Kidney glomerular epithelial cell (primary cell): ENCODE measurements at regions not wholly inside any gene's neighbourhood (a gene's known extent, or its start where the extent isn't known, plus 50 kb on each side); places are given as distances from the start of the nearest gene placed in this dataset.
"Not testable (repeated sequence)": the region's sequence is repeated elsewhere in the genome, so short reads cannot be mapped to it uniquely, and the experiment has no call there.

ENCODE experiments used
- DNase-seq: peaks from one replicate; lab custom pipeline; 2025; lab: John Stamatoyannopoulos, UW

- DNase-seq, result no peak
Measured at GRCh38 chr6:122859676-122860075, 70.6 kb downstream of the SMPDL3A start.

GRCh38 chr6:122861594-122861993 lies 72.5 kb downstream of the SMPDL3A start:
- DNase-seq, result no peak

GRCh38 chr6:122868137-122868536 lies 79.1 kb downstream of the SMPDL3A start:
- DNase-seq, result no peak

- DNase-seq, result peak; percentile 42
Measured at GRCh38 chr6:122869437-122870024, 80.5 kb downstream of the SMPDL3A start.

- no peak for DNase-seq
Measured at GRCh38 chr6:122871079-122871478, 82.0 kb downstream of the SMPDL3A start.

- DNase-seq, result no peak
Measured at GRCh38 chr6:122872311-122872710, 83.3 kb downstream of the SMPDL3A start.

GRCh38 chr6:122877302-122877701 lies 88.2 kb downstream of the SMPDL3A start:
- DNase-seq, result no peak

DNA sequence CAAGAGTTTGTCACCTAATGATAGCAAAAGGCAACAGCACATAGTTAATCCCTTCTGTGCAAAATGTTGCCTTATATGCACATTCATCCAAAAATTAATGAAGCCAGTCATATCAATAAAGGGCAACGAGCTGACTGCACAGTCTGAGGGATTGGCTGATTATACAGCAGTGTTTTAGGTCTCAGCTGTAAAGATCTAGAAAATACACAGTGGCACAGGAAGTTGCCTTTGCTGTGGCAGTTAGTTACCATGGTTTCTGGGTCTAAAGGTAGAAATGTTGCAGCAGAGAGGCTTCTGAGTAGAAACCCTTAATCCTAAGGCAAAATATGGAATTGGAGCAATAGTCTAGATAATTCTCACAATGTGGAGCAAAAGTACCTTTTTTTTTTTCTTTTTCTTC lies 89.7 kb downstream of the SMPDL3A start:
- no peak for DNase-seq

DNA sequence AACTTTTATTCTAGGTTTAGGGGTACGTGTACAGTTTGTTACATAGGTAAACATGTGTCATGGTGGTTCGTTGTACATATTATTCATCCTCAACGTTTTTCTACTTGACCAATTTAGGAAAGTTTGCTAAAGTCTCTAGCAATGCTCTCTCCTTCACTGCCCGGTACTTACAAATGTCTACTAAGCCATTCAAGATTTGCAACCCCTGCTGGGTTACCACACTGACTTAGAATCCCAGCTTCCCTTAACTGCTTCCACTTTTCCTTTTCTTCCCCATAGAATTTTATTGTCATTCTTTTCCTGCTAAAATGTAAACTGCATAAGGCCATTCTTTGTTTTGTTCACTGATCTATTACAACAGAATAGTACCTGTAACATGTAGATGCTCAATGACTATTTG lies 97.4 kb downstream of the SMPDL3A start:
- DNase-seq, result no peak

- DNase-seq, result no peak
Measured at GRCh38 chr6:122887941-122888340, 98.9 kb downstream of the SMPDL3A start.

DNA sequence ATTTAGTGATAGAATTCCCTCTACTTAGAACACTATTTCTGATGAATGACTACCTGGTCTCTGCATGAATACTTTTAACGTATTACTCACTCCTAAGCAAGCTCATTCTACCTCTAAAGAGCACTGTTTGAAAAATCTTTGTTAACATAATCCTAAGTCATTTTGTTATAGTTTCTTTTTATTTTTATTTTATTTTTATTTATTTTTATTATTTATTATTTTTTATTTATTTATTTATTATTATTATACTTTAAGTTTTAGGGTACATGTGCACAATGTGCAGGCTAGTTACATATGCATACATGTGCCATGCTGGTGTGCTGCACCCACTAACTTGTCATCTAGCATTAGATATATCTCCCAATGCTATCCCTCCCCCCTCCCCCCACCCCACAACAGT lies 99.6 kb downstream of the SMPDL3A start:
- DNase-seq, result not testable (repeated sequence)

- no peak for DNase-seq
Measured at GRCh38 chr6:122890250-122890649, 101.2 kb downstream of the SMPDL3A start.

GRCh38 chr6:122894791-122895190 lies 101.2 kb upstream of the CLVS2 start:
- DNase-seq, result no peak

DNA sequence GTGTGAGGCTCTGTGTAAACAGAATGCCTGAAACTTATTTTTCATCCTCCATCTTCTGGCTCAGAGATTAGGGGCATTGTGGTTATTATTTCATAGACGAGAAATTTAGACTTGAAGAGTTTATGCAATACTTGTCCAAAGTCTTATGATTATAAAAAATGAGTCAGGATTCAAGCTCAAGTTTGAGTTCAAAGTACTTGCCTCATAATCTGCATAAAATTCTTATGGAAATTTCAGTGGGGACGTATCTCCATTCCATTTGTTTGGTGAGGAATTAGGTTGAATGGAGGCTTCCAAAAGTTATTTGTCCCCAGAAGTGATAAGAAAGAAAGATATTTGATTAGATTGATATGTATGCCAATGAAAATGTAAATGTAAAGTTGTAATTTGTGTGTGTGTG lies 93.7 kb upstream of the CLVS2 start:
- no peak for DNase-seq

GRCh38 chr6:122903266-122903915 lies 92.6 kb upstream of the CLVS2 start:
- no peak for DNase-seq

DNA sequence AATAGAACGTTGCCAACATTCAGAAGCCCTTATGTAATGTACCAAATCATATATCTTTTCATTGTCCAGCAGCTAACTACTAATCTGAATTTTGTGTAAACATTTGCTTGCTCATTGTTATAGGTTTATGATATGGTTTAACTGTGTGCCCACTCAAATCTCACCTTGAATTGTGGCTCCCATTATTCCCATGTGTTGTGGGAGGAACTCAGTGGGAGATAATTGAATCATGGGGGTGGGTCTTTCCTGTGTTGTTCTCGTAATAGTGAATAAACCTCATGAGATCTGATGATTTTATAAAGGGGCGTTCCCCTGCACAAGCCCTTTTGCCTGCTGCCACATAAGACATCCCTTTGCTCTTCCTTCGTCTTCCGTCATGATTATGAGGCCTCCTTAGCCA lies 91.9 kb upstream of the CLVS2 start:
- DNase-seq, result no peak

DNA sequence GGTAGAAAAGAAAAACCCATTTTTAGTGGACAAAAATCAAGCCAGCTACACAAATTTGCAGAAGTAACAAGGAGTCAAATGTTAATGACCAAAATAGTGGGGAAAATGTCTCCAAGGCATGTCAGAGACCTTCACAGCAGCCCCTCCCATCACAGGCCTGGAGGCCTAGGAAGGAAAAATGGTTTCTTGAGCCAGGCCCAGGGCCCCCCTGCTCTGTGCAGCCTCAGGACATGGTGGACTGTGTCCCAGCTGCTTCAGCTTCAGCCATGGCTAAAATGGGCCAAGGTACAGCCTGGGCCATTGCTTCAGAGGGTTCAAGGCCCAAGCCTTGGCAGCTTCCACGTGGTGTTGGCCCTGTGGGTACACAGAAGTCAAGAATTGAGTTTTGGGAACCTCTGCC lies 82.5 kb upstream of the CLVS2 start:
- DNase-seq, result no peak

DNA sequence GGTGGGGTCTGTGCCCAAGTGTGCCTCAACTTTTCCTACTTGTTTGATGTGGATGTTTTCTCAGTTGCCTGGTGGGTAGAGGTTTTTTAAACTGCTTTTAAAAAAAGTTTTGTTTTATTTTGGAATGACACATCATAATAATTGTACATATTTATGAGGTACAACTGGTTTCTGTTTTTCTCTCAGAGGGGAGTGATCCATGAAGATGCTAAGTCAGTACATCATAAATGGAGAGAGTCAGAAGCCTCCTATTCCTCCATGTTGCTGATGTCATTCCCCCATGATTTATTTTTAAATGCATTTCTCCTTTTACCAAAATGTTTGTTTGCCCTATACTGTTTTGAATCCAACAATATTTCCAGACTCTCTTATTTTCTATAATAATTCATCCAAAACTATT lies 77.3 kb upstream of the CLVS2 start:
- DNase-seq, result no peak

- no peak for DNase-seq
Measured at GRCh38 chr6:122930252-122931180, 65.5 kb upstream of the CLVS2 start.

- DNase-seq, result no peak
Measured at GRCh38 chr6:122931916-122932315, 64.1 kb upstream of the CLVS2 start.

- DNase-seq, result not testable (repeated sequence)
Measured at GRCh38 chr6:122944936-122945335, 51.1 kb upstream of the CLVS2 start.
